NT2/D1 (cell line): ENCODE measurements at regions not wholly inside any gene's neighbourhood (a gene's known extent, or its start where the extent isn't known, plus 50 kb on each side); places are given as distances from the start of the nearest gene placed in this dataset.

ENCODE experiments used
- SUZ12 ChIP-seq: IDR thresholded peaks from 2 replicates; pipeline ENCODE4 v1.6.1; 2011; ENCODE audit not compliant: insufficient read length, insufficient read depth; ENCODE audit errors: extremely low read depth
- YY1 ChIP-seq: IDR thresholded peaks from 2 replicates; pipeline ENCODE4 v1.6.1; 2011; ENCODE audit not compliant: insufficient read length, insufficient read depth
- ZNF274 ChIP-seq: IDR thresholded peaks from 2 replicates; pipeline ENCODE4 v1.6.1; 2011; ENCODE audit warnings: mild to moderate bottlenecking, low read depth, low read length

DNA sequence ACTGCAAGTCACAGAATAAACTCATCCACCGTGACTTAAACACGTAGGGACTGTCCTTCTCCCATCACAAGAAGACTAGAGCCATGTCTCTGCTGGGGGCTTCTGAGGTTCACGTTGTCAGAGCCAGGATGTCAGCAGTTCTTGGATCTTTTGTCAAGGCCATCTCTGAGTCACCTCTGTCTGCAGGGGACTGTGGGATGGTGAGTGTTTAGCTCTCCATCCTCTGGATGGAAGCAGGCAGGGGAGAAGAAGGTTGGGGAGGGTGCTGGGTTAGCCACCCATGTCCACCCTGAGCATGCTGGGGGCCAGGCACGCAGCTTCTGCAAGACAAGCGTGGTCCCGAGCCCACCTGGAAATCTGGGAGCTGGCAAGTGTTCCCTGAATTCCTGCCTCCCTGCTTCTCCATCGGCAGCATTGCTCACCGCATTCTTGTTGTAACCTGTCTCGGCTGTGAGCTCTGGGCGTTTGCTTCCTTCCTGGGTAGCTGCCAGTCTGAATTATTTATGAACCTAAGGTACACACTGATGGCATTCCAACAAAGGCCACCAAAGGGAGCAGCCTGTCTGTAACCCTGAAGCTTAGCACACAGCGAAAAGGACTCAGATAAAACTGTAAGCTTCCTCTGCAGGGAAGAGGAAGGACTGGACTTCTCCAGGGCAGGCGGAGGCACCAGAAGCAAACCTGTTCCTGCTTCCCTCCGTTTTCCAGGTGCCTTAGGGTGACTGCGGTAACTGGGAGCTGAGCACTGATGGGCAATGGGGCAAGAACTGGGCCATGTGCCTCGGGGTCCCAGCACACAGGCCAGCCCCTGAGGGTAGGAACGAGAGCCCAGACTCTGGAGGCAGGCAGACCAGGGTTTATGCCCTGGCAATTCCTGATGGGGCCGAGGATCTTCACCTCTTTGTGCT is 88.6 kb downstream of the RIPK4 start:
- TF ChIP-seq SUZ12: no peak
- no peak for TF ChIP-seq ZNF274
- no peak for TF ChIP-seq YY1
